NT2/D1 (cell line): ENCODE measurements at regions not wholly inside any gene's neighbourhood (a gene's known extent, or its start where the extent isn't known, plus 50 kb on each side); places are given as distances from the start of the nearest gene placed in this dataset.

ENCODE experiments used
- SUZ12 ChIP-seq: IDR thresholded peaks from 2 replicates; pipeline ENCODE4 v1.6.1; 2011; ENCODE audit not compliant: insufficient read length, insufficient read depth; ENCODE audit errors: extremely low read depth
- YY1 ChIP-seq: IDR thresholded peaks from 2 replicates; pipeline ENCODE4 v1.6.1; 2011; ENCODE audit not compliant: insufficient read length, insufficient read depth
- ZNF274 ChIP-seq: IDR thresholded peaks from 2 replicates; pipeline ENCODE4 v1.6.1; 2011; ENCODE audit warnings: mild to moderate bottlenecking, low read depth, low read length

DNA sequence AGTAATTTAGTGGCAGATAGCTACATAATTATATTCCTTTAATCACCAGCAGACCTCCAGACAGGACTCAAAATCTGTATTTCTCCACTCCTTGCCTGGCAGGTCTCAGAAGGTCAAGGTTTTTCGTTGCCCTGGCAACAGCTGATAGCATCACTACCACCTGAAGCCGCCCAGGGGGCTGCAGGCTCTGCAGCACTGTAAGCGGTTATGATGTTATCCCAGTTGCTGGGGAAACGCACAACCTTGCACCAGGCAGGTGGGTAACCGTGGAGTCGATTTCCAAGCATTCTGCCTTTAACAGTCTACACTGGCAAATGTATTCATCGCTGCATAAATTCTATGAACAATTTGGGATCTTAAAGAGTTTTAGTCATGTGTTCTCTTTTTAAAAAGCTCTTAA, 756.3 kb downstream of the NTRK3 start:
- TF ChIP-seq ZNF274, result no peak
- no peak for TF ChIP-seq SUZ12
- no peak for TF ChIP-seq YY1
